ENCODE measurements at regions not wholly inside any gene's neighbourhood (a gene's known extent, or its start where the extent isn't known, plus 50 kb on each side); places are given as distances from the start of the nearest gene placed in this dataset.

DNA sequence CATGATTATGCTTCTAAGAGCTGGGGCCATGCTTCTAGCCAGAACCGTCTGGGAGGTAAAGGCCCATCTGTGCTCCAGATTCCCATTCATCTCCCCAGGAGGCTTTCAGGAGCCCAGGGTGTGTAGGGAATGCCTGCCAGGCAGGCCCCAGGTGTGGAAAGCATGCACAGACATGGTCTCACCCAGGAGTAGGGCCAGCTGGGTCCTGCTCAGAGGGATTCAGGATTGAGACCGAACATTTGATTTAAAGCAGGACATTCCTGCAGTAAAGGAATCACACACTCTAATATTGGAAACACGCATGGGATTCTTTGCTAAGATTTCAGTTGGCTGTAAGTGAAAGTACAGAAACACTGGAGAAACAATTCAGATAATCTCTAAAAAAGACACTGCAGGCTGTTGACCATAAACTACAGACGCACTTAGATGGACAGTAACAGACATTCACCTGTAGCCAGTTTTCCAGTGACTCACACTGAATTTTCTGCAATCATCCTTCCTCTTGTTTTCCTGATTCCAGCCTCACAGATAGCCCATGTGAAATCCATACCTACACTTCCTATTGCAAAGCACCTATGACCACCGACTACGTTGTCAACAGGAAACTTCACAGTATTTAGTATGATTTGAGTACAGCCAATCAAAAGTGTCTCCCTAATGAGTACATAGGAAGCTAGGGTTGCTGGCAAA lies 257.8 kb downstream of the TBC1D4 start (continued):
- TF ChIP-seq CTBP2 (IDR thresholded peaks at IDR 0.05; ENCODE audit: borderline replicate concordance, insufficient read depth, insufficient read length, low read length): no peak
- TF ChIP-seq POU5F1 (IDR thresholded peaks at IDR 0.05; ENCODE audit: low read depth, low read length): no peak
- no peak for TF ChIP-seq CREB1 (IDR thresholded peaks at IDR 0.05)
- TF ChIP-seq RBBP5 (IDR thresholded peaks at IDR 0.05; ENCODE audit: borderline replicate concordance, low read depth, low read length): no peak
- TF ChIP-seq BACH1 (IDR thresholded peaks at IDR 0.05; ENCODE audit: low read length): no peak
- TF ChIP-seq TBP (IDR thresholded peaks at IDR 0.05; ENCODE audit: low read depth, low read length): no peak
- no peak for TF ChIP-seq SIX5 (IDR thresholded peaks at IDR 0.05; ENCODE audit: low read depth, low read length)
